ENCODE measurements at regions not wholly inside any gene's neighbourhood (a gene's known extent, or its start where the extent isn't known, plus 50 kb on each side); places are given as distances from the start of the nearest gene placed in this dataset.

GRCh38 chr2:12847694-12848575, 131.2 kb downstream of the TRIB2 start:
- Histone ChIP-seq H3K36me3 (ENCODE audit: control insufficient read depth in 2 of 2, extremely low read depth in 1 of 2, insufficient read depth in 2 of 2, low read length in 2 of 2) (no peaks in the 10 kb centered on the region), H3K4me2 (ENCODE audit: insufficient read depth, low read length) (no peak overlapping the region), H3K4me1 (ENCODE audit: control insufficient read depth, extremely low read depth, insufficient read depth, low read length) (no peaks in the 10 kb centered on the region), H3K27ac (ENCODE audit: insufficient read depth, low read depth, low read length) (no peak overlapping the region), H3K4me3 (replicated peaks in 1 of 3; ENCODE audit: insufficient read depth in 1 of 3, low read depth in 1 of 3, low read length in 3 of 3) (no peak overlapping the region), H4K20me1 (replicated peaks; ENCODE audit: control insufficient read depth, extremely low read depth, insufficient read depth, low read length) (no peaks in the 10 kb centered on the region), H3K9ac (replicated peaks; ENCODE audit: extremely low read depth, insufficient read depth, low read length) (no peak overlapping the region), H3K9me3 (replicated peaks; ENCODE audit: control insufficient read depth, insufficient read depth, low read length) (no peaks in the 10 kb centered on the region), H3K27me3 (ENCODE audit: control insufficient read depth in 2 of 2, insufficient read depth in 2 of 2, low read length in 2 of 2) (no peaks in the 10 kb centered on the region), H2AFZ (ENCODE audit: low read depth, low read length) (no peak overlapping the region), H3K9me1 (replicated peaks; ENCODE audit: control insufficient read depth, extremely low read depth, insufficient read depth, low read length) (no peaks in the 10 kb centered on the region), H3K79me2 (ENCODE audit: control insufficient read depth, insufficient read depth, low read length) (no peaks in the 10 kb centered on the region)
- DNase-seq (ENCODE audit: low read depth, low spot score) (no peak), FAIRE-seq (no peak)
- intact Hi-C loops (cut with micrococcal nuclease) (loop anchor here (1.0 kb wide), 1 partner anchor 22 kb away; no protein-coding TSS in a partner anchor), dilution Hi-C loops (cut with MboI; ENCODE audit: extremely low pct_ligation_motif_present, low sequenced_read_pairs) (no loop called here)
- ChIA-PET POLR2A (no interaction called here), CTCF (interaction anchor here (1.0 kb wide), 1 partner anchor 9 kb away, joined by 4 read pairs; no protein-coding TSS in a partner anchor)
- BruUV-seq (replicated peaks): no TSS peak
- TF ChIP-seq EZH2 (IDR thresholded peaks at IDR 0.05; ENCODE audit: borderline replicate concordance, low read depth, low read length, severe bottlenecking) (no peak), CTCF (IDR thresholded peaks at IDR 0.05; ENCODE audit: extremely low read depth in 1 of 2, insufficient read depth in 1 of 2, low read depth in 1 of 2, low read length in 2 of 2) (no peak), POLR2AphosphoS5 (IDR thresholded peaks at IDR 0.05; ENCODE audit: insufficient read depth, low read depth, low read length) (no peak), MAX (IDR thresholded peaks at IDR 0.05; ENCODE audit: insufficient read depth, insufficient read length) (no peak), FOS (IDR thresholded peaks at IDR 0.05; ENCODE audit: borderline replicate concordance, insufficient read depth, low read length) (no peak), GATA2 (IDR thresholded peaks at IDR 0.05; ENCODE audit: insufficient read depth, insufficient read length, low read depth, low read length) (no peak), JUN (IDR thresholded peaks at IDR 0.05; ENCODE audit: borderline replicate concordance, insufficient read depth, insufficient read length, low read depth) (no peak), POLR2A (IDR thresholded peaks at IDR 0.05; ENCODE audit: low read depth, low read length) (no peak), MYC (IDR thresholded peaks at IDR 0.05; ENCODE audit: low read depth, low read length) (no peak)

Measured in endothelial cell of umbilical vein (primary cell).